Tibial nerve (tissue), 3 donors: ENCODE measurements at regions not wholly inside any gene's neighbourhood (a gene's known extent, or its start where the extent isn't known, plus 50 kb on each side); places are given as distances from the start of the nearest gene placed in this dataset.

ENCODE experiments used
- CTCF ChIP-seq, 5 experiments: fragments of 200-600 bp in 3 of 5; fragments of 450-650 bp in 2 of 5; sonication (generic) in 3 of 5; IDR thresholded peaks; one replicate each; pipeline ENCODE4 v1.5.1; 2016 to 2019; ENCODE audit warnings: antibody characterized with exemption in 5 of 5, mild to moderate bottlenecking in 3 of 5, moderate library complexity in 2 of 5
- POLR2A ChIP-seq, 2 donors: fragments of 450-650 bp; IDR thresholded peaks; one replicate each; pipeline ENCODE4 v1.6.1; 2017; ENCODE audit warnings: antibody characterized with exemption in 2 of 2, mild to moderate bottlenecking in 2 of 2, moderate library complexity in 2 of 2

GRCh38 chr9:1340390-1340789 lies 290.2 kb downstream of the DMRT2 start:
- TF ChIP-seq CTCF (IDR thresholded peaks at IDR 0.05) (no peak), POLR2A (IDR thresholded peaks at IDR 0.05) (no peak)
